Natural killer cell (primary cell): ENCODE measurements at regions not wholly inside any gene's neighbourhood (a gene's known extent, or its start where the extent isn't known, plus 50 kb on each side); places are given as distances from the start of the nearest gene placed in this dataset.

Experiments used
- ATAC-seq, 3 donors: fragments of 150-1000 bp in 2 of 3; fragments of 200-7000 bp in 1 of 3; cut with Tn5 transposase; 1 replicate in 1 of 3; 2 replicates in 2 of 3; pipeline ENCODE4 v1.10.0; 2021; ENCODE audit warnings: mild to moderate bottlenecking in 2 of 3, moderate library complexity in 2 of 3
- DNase-seq, 2 donors: peaks; one replicate each; pipeline versions ENCODE4 v3.0.0 to v3.0.0-alpha.2; 2013 to 2021; ENCODE audit warnings: mixed read lengths in 1 of 2
- H3K27ac ChIP-seq: one replicate; pipeline ENCODE4 v1.5.1; 2013; ENCODE audit warnings: mild to moderate bottlenecking, low read length
- H3K27me3 ChIP-seq: one replicate; pipeline ENCODE4 v1.6.1; 2013; ENCODE audit warnings: low read length; ENCODE audit not compliant: control insufficient read depth, insufficient read depth
- H3K36me3 ChIP-seq: one replicate; pipeline ENCODE4 v1.6.1; 2013; ENCODE audit warnings: low read length; ENCODE audit not compliant: control insufficient read depth, insufficient read depth
- H3K4me1 ChIP-seq: one replicate; pipeline ENCODE4 v1.6.1; 2013; ENCODE audit warnings: low read length; ENCODE audit not compliant: control insufficient read depth, insufficient read depth
- H3K4me3 ChIP-seq: one replicate; pipeline ENCODE4 v1.5.1; 2013; ENCODE audit warnings: low read length
- H3K9me3 ChIP-seq: one replicate; pipeline ENCODE4 v1.6.1; 2013; ENCODE audit warnings: low read length; ENCODE audit not compliant: control insufficient read depth, insufficient read depth
- H3K27ac Mint-ChIP-seq, 2 donors: one replicate each; pipeline ENCODE4 v1.8.0; 2022; ENCODE audit warnings: mild to moderate bottlenecking in 2 of 2, mixed read lengths in 2 of 2, moderate library complexity in 1 of 2
- H3K27me3 Mint-ChIP-seq, 2 donors: one replicate each; pipeline ENCODE4 v1.8.0; 2022; ENCODE audit warnings: low read depth in 2 of 2, mixed read lengths in 2 of 2
- H3K36me3 Mint-ChIP-seq: one replicate; pipeline ENCODE4 v1.8.0; 2022; ENCODE audit warnings: mixed read lengths
- H3K4me1 Mint-ChIP-seq, 2 donors: one replicate each; pipeline ENCODE4 v1.8.0; 2022; ENCODE audit warnings: mixed read lengths in 2 of 2
- H3K4me3 Mint-ChIP-seq: one replicate; pipeline ENCODE4 v1.8.0; 2022; ENCODE audit warnings: mild to moderate bottlenecking, moderate library complexity, mixed read lengths
- H3K9me3 Mint-ChIP-seq, 2 donors: one replicate each; pipeline ENCODE4 v1.8.0; 2022; ENCODE audit warnings: mixed read lengths in 2 of 2
- WGBS: methylation state at CpG from one replicate; pipeline ENCODE4 v1.1.7; 2013; ENCODE audit warnings: missing lambda C conversion rate; ENCODE audit not compliant: insufficient coverage; 5-methylcytosine and 5-hydroxymethylcytosine counted together
- intact Hi-C: fragments of 100-400 bp; cut with micrococcal nuclease; formaldehyde crosslinking; loops from one replicate; pipeline ENCODE4 v1.14.2; 2022
- TF ChIP-seq, protein P1 (sequence below): fragments of 200-600 bp; IDR thresholded peaks from one replicate; pipeline ENCODE4 v1.8.0; 2022; ENCODE audit warnings: antibody characterized with exemption

DNA sequence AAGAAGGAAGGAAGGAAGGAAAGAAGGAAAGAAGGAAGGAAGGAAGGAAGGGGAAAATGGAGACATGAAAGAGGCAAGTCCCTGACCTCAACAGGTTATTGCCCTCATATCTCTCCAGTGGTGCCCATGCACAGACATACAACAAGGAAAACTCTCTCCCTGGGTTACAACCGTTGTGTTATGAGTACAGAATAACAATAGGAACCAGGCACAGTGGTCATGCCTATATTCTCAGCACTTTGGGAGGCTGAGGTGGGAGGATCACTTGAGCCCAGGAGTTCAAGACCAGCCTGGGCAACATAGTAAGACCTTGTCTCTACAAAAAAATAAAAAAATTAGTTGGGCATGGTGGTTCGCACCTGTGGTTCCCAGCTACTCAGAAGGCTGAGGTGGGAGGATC, 139.4 kb upstream of the HMGA2 start:
- no peaks in the 10 kb centered on the region for H3K36me3 ChIP-seq
- H3K27ac Mint-ChIP-seq, result no peak overlapping the region
- no peak overlapping the region for H3K4me3 Mint-ChIP-seq
- no peak overlapping the region for H3K27ac ChIP-seq
- intact Hi-C loops, result no loop called here
- TF ChIP-seq, protein P1, sequence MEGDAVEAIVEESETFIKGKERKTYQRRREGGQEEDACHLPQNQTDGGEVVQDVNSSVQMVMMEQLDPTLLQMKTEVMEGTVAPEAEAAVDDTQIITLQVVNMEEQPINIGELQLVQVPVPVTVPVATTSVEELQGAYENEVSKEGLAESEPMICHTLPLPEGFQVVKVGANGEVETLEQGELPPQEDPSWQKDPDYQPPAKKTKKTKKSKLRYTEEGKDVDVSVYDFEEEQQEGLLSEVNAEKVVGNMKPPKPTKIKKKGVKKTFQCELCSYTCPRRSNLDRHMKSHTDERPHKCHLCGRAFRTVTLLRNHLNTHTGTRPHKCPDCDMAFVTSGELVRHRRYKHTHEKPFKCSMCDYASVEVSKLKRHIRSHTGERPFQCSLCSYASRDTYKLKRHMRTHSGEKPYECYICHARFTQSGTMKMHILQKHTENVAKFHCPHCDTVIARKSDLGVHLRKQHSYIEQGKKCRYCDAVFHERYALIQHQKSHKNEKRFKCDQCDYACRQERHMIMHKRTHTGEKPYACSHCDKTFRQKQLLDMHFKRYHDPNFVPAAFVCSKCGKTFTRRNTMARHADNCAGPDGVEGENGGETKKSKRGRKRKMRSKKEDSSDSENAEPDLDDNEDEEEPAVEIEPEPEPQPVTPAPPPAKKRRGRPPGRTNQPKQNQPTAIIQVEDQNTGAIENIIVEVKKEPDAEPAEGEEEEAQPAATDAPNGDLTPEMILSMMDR, result no peak
- H3K27me3 Mint-ChIP-seq, result peaks cover 8 to 20% of the 10 kb centered on the region in 2 donors
- H3K4me1 ChIP-seq, result no peaks in the 10 kb centered on the region
- DNase-seq (no peak), ATAC-seq (no peak)
- 85% methylated on average over 2 of the region's 2 CpGs for WGBS
- no peaks in the 10 kb centered on the region for H3K36me3 Mint-ChIP-seq
- H3K4me1 Mint-ChIP-seq, result no peaks in the 10 kb centered on the region
- no peaks in the 10 kb centered on the region for H3K9me3 ChIP-seq
- H3K9me3 Mint-ChIP-seq, result no peaks in the 10 kb centered on the region
- no peaks in the 10 kb centered on the region for H3K27me3 ChIP-seq
- H3K4me3 ChIP-seq, result no peak overlapping the region

DNA sequence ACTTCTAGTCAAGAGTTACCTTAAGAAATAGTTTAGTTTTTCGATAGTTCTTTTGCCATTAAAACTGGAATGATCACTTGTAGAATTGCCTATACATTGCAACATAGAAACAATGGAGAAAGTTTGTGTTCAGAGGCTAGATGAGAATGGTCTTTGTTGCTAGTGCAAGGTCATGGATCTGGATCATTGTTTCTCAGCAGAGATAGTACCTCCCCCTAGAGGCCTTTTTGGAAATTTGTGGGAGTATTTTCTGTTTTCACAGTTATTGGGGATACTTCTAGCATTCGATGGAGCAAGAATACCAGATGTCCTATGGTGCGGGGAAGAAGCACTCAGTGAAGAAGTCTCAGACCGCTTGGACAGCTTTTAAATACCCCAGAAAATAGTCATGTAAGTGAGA, 138.8 kb upstream of the HMGA2 start:
- no peaks in the 10 kb centered on the region for H3K4me1 Mint-ChIP-seq
- H3K27ac ChIP-seq, result no peak overlapping the region
- no peaks in the 10 kb centered on the region for H3K9me3 Mint-ChIP-seq
- H3K4me3 ChIP-seq, result no peak overlapping the region
- H3K36me3 Mint-ChIP-seq, result no peaks in the 10 kb centered on the region
- DNase-seq (no peak), ATAC-seq (no peak)
- whole genome bisulfite sequencing, result 58% methylated on average over 2 of the region's 4 CpGs
- H3K36me3 ChIP-seq, result no peaks in the 10 kb centered on the region
- peaks cover 8 to 24% of the 10 kb centered on the region in 2 donors for H3K27me3 Mint-ChIP-seq
- H3K4me1 ChIP-seq, result no peaks in the 10 kb centered on the region
- H3K27me3 ChIP-seq, result no peaks in the 10 kb centered on the region
- TF ChIP-seq, protein P1, result no peak
- no peaks in the 10 kb centered on the region for H3K9me3 ChIP-seq
- no peak overlapping the region for H3K4me3 Mint-ChIP-seq
- intact Hi-C loops, result no loop called here
- H3K27ac Mint-ChIP-seq, result no peak overlapping the region

- Mint-ChIP-seq H3K4me1 (no peaks in the 10 kb centered on the region), H3K27me3 (peaks cover 0 to 20% of the 10 kb centered on the region in 2 donors), H3K36me3 (no peaks in the 10 kb centered on the region), H3K9me3 (no peaks in the 10 kb centered on the region), H3K27ac (no peak overlapping the region), H3K4me3 (no peak overlapping the region)
- WGBS, result 80% methylated on average over 1 of the region's 2 CpGs
- TF ChIP-seq, protein P1, result no peak
- intact Hi-C loops, result no loop called here
- H3K36me3 ChIP-seq, result no peaks in the 10 kb centered on the region
- H3K27ac ChIP-seq, result no peak overlapping the region
- no peaks in the 10 kb centered on the region for H3K4me1 ChIP-seq
- ATAC-seq (no peak), DNase-seq (no peak)
- H3K27me3 ChIP-seq, result no peaks in the 10 kb centered on the region
- H3K4me3 ChIP-seq, result no peak overlapping the region
- no peaks in the 10 kb centered on the region for H3K9me3 ChIP-seq
Observed at GRCh38 chr12:65689508-65689907, 134.8 kb upstream of the HMGA2 start.

GRCh38 chr12:65690477-65690876, 133.8 kb upstream of the HMGA2 start:
- DNase-seq (no peak), ATAC-seq (no peak)
- Histone ChIP-seq H3K27ac (no peak overlapping the region), H3K27me3 (no peaks in the 10 kb centered on the region), H3K9me3 (no peaks in the 10 kb centered on the region), H3K4me1 (no peaks in the 10 kb centered on the region), H3K4me3 (no peak overlapping the region), H3K36me3 (no peaks in the 10 kb centered on the region)
- H3K36me3 Mint-ChIP-seq, result no peaks in the 10 kb centered on the region
- TF ChIP-seq, protein P1, result no peak
- no peaks in the 10 kb centered on the region for H3K9me3 Mint-ChIP-seq
- WGBS, result 100% methylated on average over 1 of the region's 1 CpG
- H3K27ac Mint-ChIP-seq, result no peak overlapping the region
- H3K4me1 Mint-ChIP-seq, result no peaks in the 10 kb centered on the region
- intact Hi-C loops, result no loop called here
- H3K4me3 Mint-ChIP-seq, result no peak overlapping the region
- H3K27me3 Mint-ChIP-seq, result peaks cover 0 to 18% of the 10 kb centered on the region in 2 donors
